ENCODE measurements at regions not wholly inside any gene's neighbourhood (a gene's known extent, or its start where the extent isn't known, plus 50 kb on each side); places are given as distances from the start of the nearest gene placed in this dataset.

DNA sequence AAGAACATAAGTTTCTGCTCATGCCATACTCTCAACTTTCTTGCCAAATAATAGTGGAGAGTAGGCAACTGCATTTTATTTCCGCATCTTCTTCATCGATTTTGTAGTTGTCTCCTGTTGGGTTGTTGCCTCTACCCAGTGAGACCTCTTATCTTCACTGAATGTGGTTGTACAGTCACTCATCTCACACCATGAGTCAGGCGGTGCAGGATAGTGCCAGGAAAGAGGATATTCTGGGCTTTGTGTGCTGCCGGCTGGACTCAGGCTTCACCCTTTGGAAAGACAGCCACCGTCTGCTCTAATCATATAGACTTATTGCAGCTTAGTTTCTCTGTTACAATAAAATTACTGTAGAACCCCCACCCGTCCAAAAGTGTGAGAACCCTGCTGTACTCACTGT is 154.3 kb upstream of the USP24 start:
- TF ChIP-seq EZH2 (IDR thresholded peaks at IDR 0.05; ENCODE audit: low read length, unreplicated experiment), result no peak
- TF ChIP-seq, protein P1, sequence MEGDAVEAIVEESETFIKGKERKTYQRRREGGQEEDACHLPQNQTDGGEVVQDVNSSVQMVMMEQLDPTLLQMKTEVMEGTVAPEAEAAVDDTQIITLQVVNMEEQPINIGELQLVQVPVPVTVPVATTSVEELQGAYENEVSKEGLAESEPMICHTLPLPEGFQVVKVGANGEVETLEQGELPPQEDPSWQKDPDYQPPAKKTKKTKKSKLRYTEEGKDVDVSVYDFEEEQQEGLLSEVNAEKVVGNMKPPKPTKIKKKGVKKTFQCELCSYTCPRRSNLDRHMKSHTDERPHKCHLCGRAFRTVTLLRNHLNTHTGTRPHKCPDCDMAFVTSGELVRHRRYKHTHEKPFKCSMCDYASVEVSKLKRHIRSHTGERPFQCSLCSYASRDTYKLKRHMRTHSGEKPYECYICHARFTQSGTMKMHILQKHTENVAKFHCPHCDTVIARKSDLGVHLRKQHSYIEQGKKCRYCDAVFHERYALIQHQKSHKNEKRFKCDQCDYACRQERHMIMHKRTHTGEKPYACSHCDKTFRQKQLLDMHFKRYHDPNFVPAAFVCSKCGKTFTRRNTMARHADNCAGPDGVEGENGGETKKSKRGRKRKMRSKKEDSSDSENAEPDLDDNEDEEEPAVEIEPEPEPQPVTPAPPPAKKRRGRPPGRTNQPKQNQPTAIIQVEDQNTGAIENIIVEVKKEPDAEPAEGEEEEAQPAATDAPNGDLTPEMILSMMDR (conservative IDR thresholded peaks at IDR 0.05; ENCODE audit: low read depth, low read length), result no peak
